ENCODE measurements at regions not wholly inside any gene's neighbourhood (a gene's known extent, or its start where the extent isn't known, plus 50 kb on each side); places are given as distances from the start of the nearest gene placed in this dataset.

- DNase-seq: no peak
Measured at GRCh38 chr2:190785334-190785733, 95.3 kb upstream of the GLS start.

- DNase-seq: no peak
Measured at GRCh38 chr2:190786404-190787166, 94.0 kb upstream of the GLS start.

- no peak for DNase-seq
Measured at GRCh38 chr2:190787743-190788235, 92.8 kb upstream of the GLS start.

GRCh38 chr2:190789074-190790004, 91.3 kb upstream of the GLS start:
- no peak for DNase-seq

GRCh38 chr2:190791347-190791975, 89.2 kb upstream of the GLS start:
- peak; percentile 37 for DNase-seq

- no peak for DNase-seq
Measured at GRCh38 chr2:190791976-190792575, 88.5 kb upstream of the GLS start.

GRCh38 chr2:190792956-190793888, 87.4 kb upstream of the GLS start:
- no peak for DNase-seq

GRCh38 chr2:190794377-190794776, 86.2 kb upstream of the GLS start:
- DNase-seq: no peak

GRCh38 chr2:190794790-190795189, 85.8 kb upstream of the GLS start:
- DNase-seq: no peak

GRCh38 chr2:190795686-190796085, 84.9 kb upstream of the GLS start:
- no peak for DNase-seq

- no peak for DNase-seq
Measured at GRCh38 chr2:190799999-190800398, 80.6 kb upstream of the GLS start.

- no peak for DNase-seq
Measured at GRCh38 chr2:190800528-190800927, 80.1 kb upstream of the GLS start.

- DNase-seq: no peak
Measured at GRCh38 chr2:190802129-190802528, 78.5 kb upstream of the GLS start.

GRCh38 chr2:190802626-190803209, 77.9 kb upstream of the GLS start:
- no peak for DNase-seq

GRCh38 chr2:190804182-190804795, 76.3 kb upstream of the GLS start:
- no peak for DNase-seq

- no peak for DNase-seq
Measured at GRCh38 chr2:190805126-190805525, 75.5 kb upstream of the GLS start.

- no peak for DNase-seq
Measured at GRCh38 chr2:190805843-190806242, 74.8 kb upstream of the GLS start.

- no peak for DNase-seq
Measured at GRCh38 chr2:190807886-190808285, 72.7 kb upstream of the GLS start.

- no peak for DNase-seq
Measured at GRCh38 chr2:190809139-190809764, 71.4 kb upstream of the GLS start.

GRCh38 chr2:190809876-190810525, 70.6 kb upstream of the GLS start:
- no peak for DNase-seq

Data from stimulated activated CD4-positive, alpha-beta T cell treated with anti-CD3 and anti-CD28 coated beads, Interleukin-12 subunit alpha, Interleukin-12 subunit beta, amount 100 ng/mL, for 4 hours (primary cell).